Jurkat, Clone E6-1 (cell line): ENCODE measurements at regions not wholly inside any gene's neighbourhood (a gene's known extent, or its start where the extent isn't known, plus 50 kb on each side); places are given as distances from the start of the nearest gene placed in this dataset.
"Not testable (repeated sequence)": the region's sequence is repeated elsewhere in the genome, so short reads cannot be mapped to it uniquely, and the experiment has no call there.

Experiments used
- DNase-seq: peaks from one replicate; pipeline ENCODE4 v3.0.0-alpha.2; 2011; ENCODE audit warnings: low read depth, low spot score
- H3K4me3 ChIP-seq: 2 replicates; pipeline ENCODE4 v1.5.1; 2011; ENCODE audit warnings: mild to moderate bottlenecking, low read length, control low read depth, moderate library complexity

DNA sequence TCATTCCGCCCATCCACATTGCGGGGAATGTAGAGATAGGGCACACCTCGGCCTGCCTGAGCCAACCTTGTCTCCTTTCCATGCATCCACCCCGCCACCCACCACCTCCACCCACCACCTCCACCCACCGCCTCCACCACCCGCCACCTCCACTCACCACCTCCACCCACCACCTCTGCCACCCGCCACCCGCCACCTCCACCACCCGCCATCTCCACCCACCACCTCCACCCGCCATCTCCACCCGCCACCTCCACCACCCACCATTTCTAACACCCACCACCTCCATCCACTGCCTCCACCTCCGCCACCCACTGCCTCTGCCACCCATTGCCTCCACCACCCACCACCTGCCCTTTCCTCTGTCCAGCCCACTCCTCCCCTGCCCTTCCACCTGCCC lies 78.4 kb downstream of the IGLL1 start:
- no peak overlapping the region for H3K4me3 ChIP-seq
- no peak for DNase-seq

DNA sequence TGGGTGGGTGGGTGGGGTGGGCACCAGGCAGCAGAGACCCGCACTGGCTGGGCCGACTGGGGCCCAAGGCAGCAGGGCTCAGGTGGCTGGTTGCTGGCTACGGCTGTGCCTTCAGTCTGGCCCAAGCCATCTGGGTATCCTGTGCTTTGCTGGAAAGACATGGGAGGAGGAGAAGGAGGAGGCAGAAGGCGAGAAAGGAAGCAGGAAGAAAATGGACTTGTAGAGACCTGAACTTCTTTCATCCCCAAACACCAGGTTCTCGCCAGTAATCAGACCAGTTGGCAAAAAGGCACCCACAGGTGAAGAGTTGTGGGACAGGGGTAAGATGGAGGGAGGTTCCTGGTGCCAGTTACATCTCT lies 78.8 kb downstream of the IGLL1 start:
- no peak for DNase-seq
- no peak overlapping the region for H3K4me3 ChIP-seq

DNA sequence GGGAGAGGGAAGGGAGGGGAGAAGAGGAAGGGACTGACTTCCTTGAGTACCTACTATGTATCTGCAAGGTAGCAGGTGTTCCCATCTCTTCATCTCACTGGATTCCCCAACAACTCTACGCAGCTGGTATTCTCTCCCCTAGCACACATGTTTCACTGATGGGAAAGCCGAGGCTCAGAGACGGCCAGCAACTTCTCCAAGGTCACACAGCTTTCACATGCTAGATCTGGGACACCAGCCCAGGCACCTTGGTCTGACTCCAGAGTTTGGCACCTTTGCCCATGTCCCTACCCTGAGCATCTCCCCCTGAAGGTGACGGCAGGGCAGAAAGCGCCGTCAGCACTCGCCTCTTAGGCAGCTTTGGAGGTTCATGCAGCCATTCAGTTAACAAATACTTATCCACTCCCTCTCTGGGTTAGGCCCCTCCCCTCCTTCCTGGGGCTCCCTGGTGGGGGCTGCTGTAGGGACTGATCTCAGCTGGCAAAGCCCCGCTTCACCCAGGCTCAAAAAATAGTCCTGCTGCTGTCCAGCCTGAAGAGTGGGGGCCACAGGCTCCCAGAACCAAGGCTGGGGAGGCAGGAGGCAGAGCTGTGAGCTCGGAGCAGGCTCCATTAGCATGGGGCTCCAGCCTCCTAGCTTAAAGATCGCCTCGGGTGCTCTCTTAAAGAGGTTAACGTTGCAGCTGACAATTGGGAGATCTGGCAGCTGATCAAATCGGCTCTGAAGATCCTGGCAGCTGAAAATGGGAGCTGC lies 79.4 kb downstream of the IGLL1 start:
- no peak for DNase-seq

DNA sequence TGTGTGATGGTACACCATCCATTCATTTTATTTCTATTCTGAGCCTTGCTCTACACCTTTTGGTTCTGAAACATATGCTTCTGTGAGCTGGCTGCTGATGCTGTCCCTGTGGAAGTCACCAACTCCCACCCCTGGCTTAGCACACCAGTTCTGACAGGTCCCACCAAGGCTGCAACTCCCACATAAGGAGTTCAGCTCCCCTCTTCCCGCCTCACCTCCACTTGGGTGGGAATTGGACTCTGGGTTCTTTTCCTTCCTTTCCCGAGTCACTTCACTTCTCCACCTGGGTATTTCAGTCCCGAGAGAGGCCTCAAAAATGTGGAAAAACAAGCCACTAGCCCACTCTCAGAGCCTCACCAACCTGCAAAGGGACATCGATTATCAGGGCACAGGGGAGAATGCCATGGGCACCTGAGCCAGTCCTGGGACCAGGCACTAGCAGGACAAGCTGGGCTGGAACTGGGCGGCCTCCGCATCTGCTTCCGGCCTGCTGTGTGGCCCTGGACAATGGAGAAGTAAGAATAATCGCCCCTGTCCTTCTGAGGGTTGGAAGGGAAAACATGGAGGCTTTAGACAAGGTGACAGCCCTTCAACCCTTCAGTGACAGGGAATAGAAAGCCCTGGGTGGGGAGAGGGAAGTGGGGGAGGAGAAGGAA lies 80.1 kb downstream of the IGLL1 start:
- no peak for DNase-seq

More for the DNA sequence above, 79.4 kb downstream of the IGLL1 start:
- no peak overlapping the region for H3K4me3 ChIP-seq

DNA sequence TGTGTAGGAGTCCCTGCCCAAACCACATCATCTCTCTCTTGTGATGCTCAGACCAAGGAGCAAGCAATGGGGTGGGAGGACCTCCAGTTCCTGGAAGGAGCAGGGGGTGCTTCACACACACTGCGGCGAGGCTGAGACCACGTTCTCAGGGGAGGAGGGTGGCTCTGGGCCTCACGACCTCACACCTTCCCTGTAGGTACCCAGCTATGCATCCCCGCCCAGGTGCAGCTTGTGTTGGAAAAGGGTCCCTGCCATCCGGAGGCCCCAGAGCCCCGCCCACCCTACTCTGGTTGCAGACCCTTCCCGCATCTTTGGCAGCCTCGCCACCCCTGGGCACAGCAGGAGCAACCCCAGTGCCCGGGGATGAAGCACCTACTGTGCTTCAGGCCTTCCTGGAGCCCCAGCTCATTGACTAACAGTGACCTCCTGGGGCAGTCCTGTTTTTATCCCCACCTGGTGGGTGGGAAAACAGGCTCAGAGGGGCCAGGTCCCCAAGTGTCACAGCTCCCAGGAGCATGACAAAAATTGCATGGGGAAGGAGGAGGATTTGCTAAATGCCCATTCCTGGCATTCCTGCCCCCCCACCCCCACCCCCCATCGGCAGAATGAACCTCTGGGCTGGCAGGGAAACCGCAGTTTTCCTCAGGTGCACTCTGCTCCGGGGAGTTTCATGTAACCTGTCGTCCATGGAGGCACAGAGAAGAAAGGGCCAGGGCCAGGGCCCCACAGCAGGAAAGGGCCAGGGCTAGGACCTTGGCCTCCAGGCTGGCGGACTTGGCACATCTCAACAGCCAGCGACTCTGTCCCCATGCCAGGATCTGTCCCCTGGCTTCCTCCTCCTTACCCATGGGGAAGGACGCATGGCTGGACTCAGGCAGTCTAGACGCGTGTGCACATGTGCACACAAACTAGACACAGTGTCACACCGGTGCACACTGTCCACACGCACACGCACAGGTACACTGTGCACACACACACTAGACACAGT lies 81.0 kb downstream of the IGLL1 start:
- no peak for DNase-seq
- H3K4me3 ChIP-seq, result no peak overlapping the region

More for the DNA sequence above, 80.1 kb downstream of the IGLL1 start:
- no peak overlapping the region for H3K4me3 ChIP-seq

DNA sequence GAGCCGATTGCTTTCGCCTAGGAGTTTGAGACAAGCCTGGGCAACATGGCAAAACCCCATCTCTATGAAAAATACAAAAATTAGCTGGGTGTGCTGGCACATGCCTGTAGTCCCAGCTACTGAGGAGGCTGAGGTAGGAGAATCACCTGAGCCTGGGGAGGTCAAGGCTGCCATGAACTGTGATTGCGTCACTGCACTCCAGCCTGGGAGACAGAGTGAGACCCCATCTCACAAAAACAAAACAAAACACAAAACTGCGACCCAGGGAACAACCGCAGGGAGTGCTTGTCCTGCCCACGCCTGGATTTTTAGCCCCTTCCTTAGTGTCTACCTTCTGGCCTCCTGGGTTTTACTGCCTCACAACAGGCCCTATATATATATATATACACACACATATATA lies 82.2 kb downstream of the IGLL1 start:
- not testable (repeated sequence) for H3K4me3 ChIP-seq, DNase-seq

DNA sequence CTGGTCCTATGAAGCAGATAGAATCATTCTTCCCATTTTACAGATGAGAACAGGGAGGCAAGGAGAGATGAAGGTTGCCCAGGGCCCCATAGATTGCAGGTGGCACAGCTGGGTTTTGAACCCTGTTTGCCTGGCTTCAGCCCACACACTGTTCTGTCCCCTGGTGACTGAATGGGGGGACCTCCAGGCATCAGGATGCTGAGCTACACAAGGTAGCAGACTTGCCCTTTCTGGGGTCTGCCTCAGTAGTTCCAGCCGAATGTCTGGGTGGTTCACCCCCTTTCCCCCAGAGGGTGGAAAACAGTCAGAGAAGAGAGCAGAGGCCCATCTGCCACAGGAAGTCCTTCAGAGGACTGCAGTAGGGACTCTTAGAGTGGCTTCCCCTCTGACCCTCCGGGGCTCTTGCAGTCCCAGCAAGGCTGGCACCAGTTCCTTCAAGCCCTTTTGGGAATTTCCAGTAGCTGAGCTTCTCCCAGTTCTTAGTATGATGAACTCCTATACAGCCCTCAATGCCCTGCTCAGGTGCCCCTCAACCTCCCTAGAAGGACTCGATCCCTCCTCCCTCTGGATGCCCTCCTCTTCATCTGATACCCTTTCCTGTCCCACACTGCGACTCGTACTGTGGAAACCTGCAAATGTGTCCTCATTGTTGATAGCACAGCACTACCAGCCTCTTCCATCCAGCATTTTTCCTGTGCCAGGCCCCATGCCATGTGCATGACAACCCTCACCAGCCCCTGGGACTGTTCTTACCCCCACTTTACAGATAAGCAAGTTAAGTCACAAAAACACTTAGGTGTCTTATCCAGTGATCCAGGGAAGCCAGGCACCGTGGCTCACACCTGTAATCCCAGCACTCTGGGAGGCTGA lies 82.8 kb downstream of the IGLL1 start:
- no peak for DNase-seq
- no peak overlapping the region for H3K4me3 ChIP-seq

DNA sequence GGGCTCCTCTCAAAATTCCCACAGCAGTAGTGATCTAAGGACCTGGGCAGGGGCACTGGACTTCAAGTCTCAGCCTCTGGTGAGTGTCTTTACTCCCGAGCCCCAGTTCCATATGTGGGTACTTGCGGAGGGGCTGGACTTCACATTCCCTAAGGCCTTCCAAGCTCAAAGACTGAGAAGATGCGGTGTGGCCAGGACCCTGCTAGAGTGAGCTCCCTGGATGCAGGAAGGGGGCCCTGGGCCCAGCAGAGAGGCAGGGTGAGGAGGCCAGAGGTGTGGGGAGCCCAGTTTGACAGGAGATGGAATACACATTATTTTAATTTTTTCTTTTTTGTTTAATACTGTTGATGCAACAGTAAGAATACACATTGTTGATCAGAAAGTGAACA lies 83.7 kb downstream of the IGLL1 start:
- no peak for DNase-seq

DNA sequence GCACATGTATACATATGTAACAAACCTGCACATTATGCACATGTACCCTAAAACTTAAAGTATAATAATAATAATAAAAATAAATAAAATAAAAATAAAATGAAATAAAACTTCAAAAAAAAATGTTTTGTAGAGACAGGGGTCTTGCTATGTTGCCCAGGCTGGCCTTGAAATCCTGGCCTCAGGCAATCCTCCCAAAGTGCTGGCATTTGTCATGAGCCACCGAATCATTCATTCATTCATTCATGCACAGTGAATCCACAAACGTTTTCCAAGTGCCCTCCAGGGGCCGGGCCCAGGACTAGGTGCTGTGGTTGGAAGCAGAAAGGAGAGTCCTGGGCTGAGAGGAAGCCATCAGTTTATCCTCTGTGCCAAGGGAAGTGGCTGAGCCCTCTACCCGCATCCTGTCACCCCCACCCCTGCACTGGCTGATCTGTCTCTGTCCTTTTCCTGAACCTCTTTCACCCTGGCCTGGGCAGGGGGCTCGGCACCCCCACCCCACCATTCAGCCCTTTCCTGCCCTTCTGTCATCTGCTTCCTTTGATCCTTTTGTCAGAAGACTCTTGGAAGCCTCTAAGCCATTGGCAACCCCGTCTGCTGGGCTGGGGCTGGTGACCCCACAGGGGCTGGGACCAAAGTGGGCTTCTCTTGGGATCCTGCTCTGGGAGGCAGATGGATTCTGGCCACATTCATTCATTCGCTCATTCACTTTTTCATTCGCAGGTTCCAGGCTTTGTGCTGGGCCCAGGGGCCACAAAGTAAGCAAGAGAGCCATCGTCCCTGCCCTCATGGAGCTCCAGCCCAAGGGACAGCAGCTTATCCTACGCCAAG lies 84.3 kb downstream of the IGLL1 start:
- DNase-seq, result peak; percentile 90

More for the DNA sequence above, 83.7 kb downstream of the IGLL1 start:
- H3K4me3 ChIP-seq, result no peak overlapping the region

DNA sequence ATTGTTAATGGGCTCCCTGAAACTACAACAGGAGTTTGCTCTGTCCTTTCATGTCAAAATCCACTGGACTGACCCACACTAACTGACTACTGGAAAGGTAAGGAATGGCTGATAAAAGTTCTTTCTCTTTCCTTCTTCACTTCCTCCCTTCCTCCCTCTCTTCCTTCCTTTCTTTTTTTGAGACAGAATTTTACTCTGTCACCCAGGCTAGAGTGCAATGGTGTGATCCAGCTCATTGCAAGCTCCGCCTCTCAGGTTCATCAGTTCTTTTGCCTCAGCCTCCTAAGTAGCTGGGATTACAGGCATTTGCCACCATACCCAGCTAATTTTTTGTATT lies 85.2 kb downstream of the IGLL1 start:
- no peak for DNase-seq
- no peak overlapping the region for H3K4me3 ChIP-seq

More for the DNA sequence above, 84.3 kb downstream of the IGLL1 start:
- H3K4me3 ChIP-seq, result no peak overlapping the region

DNA sequence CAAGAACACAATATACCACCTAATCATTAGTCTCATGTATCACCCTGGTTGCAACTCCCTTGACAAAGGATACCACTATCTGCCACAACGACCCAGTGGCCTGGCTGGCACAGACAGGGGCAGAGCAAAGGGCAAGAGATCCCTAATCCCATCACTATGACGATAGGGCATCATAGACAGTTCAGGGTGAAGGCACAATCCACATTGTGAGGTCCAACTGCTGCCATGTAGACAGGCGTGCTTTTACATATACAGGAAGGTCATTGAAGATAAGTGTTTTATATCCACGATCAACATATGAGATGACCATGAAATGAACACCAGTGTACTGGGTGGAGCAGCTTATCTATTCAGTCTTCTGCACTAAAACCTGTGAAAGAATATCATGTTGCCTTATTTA lies 94.6 kb downstream of the IGLL1 start:
- no peak for DNase-seq

DNA sequence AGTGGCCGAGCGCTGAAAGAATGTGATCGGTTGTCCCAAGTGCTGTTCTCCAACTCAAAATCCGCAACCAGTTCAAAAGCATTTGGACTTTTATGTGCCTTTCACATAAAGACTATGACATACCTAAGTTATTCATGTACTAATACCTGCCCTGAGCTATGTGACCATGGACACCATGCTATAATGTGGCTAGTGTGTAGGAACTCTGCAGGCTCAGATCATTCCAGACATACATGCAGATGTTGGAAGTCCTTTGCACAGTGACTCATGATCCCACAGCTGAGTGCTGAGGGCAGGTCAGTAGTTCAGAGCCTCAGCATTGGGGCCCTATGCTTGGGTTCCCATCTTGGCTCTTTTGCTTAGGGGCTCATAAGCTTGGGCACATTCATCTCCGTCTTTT lies 95.4 kb downstream of the IGLL1 start:
- no peak overlapping the region for H3K4me3 ChIP-seq
- DNase-seq, result no peak

More for the DNA sequence above, 94.6 kb downstream of the IGLL1 start:
- no peak overlapping the region for H3K4me3 ChIP-seq

DNA sequence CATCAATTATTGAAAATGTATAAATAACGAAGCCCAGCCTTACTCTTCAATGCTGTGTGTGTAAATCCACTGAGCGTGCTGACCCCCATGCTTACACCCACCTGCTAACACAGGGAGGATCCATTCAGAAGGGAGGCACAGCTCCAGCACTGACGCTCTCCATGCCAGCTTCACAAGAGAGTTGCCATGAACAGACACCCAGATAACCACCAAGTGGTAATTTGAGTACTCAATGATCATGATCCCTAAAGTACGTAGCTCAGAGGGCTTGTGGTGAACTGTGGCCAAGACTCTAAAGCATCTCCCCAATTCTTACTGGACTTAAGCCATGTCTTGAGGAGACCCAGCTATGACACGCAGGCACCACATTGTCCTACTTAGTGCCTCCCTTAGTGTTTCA lies 98.7 kb downstream of the IGLL1 start:
- no peak for DNase-seq
- no peak overlapping the region for H3K4me3 ChIP-seq

DNA sequence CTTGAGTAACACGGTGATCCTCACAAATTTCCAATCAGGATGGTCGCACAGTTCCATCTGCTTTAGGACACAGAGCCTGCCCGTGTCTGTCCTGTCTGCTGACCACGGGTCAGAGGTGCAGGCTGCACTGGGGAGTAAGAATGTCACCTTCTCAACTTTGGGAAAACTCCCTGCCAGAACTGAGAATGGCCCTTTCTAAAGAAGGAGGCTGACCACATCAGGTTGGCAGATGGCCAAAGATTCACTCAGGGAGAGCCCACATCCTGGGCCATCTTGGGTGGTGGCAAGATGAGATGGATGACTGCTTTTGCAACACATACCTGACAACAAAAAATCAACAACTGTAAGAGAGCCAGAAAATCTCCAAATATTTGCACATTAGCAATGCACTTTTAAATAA lies 101.9 kb downstream of the IGLL1 start:
- H3K4me3 ChIP-seq, result no peak overlapping the region
- DNase-seq, result peak; percentile 69

DNA sequence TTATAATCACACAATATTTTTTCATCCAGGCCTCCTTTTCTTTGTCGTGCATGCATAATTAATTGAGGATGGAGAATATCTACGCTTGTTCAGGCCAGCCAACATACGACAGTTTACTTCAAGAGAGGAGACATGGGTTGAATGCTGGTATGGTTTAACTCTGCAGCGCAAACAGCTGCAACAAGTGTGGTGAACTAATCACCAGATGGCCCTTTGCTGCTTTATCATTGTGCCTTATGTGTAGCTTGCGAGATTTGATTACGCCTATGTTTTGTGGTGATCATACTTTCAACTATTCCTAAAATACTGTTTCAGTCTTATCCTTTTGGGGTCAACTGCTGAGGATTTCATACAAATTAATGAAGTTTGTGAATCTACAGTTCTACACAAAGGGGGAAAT lies 105.6 kb downstream of the IGLL1 start:
- not testable (repeated sequence) for DNase-seq, H3K4me3 ChIP-seq

DNA sequence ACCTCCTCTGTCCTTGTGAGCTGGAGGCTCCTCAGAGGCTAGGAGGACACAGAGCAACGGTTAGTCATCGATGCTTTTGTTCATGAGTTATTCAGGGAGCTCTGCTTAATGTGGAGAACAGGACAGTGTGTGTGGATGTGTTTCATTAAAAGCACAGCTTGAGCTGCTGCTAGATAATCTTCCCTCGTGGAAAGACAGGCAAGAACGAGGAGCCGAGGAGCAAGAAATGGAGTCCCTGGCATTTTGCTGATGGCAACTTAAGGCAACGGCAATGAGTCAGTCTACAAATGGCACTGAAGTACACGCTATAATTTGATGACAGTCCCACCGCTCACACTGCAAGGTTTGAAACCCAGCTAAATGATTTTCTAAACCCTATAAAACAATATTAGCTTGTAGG lies 106.2 kb downstream of the IGLL1 start:
- DNase-seq, result no peak
- H3K4me3 ChIP-seq, result no peak overlapping the region

DNA sequence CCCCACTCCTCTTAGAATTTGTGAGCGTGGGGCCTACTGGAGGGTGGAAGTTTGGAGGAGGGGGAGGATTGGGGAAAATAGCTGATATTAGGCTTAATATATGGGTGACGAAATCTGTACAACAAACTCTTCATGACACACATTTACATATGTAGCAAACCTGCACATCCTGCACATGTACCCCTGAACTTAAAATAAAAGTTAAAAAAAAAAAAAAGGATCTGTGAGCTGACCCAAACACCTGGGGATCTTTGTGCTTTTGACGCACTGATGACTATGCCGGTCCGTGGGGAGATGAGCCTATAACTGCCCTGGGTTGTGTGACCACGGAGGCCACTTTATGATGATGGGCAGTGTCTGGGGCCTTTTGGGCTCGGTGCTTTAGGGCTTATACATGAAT lies 107.7 kb downstream of the IGLL1 start:
- DNase-seq, H3K4me3 ChIP-seq: not testable (repeated sequence)

DNA sequence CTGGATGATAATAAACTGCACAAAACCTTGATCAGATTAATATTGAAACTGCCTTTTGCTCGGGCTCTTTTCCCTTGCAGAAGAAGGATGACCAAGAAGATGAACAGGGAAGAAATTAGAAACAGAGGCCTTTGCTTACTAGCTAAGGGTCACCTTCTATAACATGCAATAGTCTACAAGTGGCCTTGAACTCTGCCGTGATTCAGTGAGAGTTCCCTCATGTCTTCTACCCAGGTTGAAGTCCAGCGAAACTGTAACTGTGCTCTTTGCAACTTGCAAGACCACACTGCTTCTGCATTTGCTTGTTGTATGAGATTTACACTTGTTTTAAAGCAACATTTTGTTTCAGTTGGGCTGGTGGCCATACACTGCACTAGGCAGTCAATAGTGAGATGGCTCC lies 108.4 kb downstream of the IGLL1 start:
- H3K4me3 ChIP-seq, result no peak overlapping the region
- DNase-seq, result no peak
